AG09319 (cell line): ENCODE measurements at regions not wholly inside any gene's neighbourhood (a gene's known extent, or its start where the extent isn't known, plus 50 kb on each side); places are given as distances from the start of the nearest gene placed in this dataset.
A peak's percentile ranks its signal among the peaks of the same experiment; 100 is the strongest.

Source experiments
- DNase-seq: peaks from one replicate; pipeline ENCODE4 v3.0.0-alpha.2; 2010; ENCODE audit warnings: low read depth; ENCODE audit errors: extremely low read depth
- TF ChIP-seq, protein P1 (sequence below): IDR thresholded peaks from 2 replicates; pipeline ENCODE4 v1.5.1; 2011; ENCODE audit warnings: low read depth, mild to moderate bottlenecking, inconsistent platforms, low read length, moderate library complexity

DNA sequence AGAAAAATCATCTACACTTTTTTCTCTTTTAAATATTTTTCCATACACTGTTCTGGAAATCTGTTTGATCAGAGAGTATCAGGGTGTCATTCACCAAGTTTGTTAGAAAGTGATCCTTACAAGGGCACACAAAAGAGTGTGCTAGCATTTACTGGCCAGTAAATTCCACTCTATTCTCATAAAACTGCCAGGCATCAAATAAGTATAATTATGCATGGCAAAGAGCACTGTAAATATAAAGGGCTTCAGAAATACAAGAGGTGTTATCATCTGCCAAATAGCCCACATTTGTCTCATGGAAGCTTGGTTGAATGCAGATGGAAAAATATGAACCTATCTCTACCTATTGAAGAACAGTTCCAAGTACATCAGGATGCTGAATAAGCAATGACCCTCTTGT, 847.3 kb upstream of the ACVR2A start:
- TF ChIP-seq, protein P1, sequence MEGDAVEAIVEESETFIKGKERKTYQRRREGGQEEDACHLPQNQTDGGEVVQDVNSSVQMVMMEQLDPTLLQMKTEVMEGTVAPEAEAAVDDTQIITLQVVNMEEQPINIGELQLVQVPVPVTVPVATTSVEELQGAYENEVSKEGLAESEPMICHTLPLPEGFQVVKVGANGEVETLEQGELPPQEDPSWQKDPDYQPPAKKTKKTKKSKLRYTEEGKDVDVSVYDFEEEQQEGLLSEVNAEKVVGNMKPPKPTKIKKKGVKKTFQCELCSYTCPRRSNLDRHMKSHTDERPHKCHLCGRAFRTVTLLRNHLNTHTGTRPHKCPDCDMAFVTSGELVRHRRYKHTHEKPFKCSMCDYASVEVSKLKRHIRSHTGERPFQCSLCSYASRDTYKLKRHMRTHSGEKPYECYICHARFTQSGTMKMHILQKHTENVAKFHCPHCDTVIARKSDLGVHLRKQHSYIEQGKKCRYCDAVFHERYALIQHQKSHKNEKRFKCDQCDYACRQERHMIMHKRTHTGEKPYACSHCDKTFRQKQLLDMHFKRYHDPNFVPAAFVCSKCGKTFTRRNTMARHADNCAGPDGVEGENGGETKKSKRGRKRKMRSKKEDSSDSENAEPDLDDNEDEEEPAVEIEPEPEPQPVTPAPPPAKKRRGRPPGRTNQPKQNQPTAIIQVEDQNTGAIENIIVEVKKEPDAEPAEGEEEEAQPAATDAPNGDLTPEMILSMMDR = no peak
- DNase-seq = no peak

DNA sequence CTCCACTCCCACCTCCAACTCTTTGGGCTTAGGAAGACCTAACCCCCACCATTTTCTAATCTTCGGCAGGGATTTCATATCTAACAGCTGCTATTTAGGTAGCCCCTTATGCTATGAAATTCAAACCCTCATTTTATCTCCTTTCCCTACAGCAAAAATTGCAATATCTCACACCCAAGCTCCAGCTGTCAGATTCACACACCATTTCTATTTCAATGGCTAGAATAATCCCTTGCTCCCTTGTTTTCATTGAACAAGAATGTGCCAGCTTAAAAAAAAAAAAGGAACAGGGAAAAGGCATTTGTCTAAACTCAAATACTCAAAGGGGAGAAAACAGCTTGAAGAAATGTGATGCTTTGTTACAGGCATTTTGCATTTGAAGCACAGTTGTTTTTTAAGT, 850.6 kb upstream of the ACVR2A start:
- TF ChIP-seq, protein P1 = no peak
- no peak for DNase-seq

DNA sequence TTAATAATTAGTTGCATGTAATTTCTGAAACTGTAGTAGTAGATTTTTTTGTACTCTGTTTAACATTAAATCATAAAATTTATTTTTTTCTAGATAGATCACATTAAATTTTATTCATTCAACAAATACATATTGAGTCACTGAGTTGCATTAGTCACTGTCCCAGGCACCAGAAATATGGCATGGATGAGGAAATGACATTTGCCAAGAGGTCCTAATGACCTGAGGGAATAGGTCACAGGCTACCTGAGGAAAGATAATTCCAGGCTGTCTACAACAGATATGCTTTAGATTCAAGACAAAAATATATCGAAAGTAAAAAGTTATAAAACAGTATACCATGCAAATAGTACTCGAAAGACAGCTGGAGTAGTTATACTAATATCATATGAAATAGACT, 852.4 kb upstream of the ACVR2A start:
- DNase-seq = no peak
- TF ChIP-seq, protein P1 = no peak

DNA sequence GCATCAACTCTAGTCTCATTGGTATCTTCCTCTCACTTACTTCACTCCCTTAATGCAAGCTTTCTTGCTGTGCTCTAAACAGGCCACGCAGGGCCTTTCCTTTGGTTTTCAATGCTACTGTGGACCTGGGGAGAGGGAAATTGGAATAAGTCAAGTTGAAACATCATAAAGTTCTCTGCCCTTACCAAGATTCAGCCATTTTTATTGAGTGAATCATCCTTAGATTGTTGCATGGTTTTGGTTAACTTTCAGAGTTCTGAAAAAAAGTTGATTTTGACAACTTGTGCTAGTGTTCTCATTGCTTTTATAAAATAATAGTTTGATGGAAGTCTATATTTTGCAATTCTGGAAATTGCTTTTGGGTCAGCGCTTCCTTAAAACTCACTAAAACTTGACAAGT, 852.8 kb upstream of the ACVR2A start:
- no peak for DNase-seq
- TF ChIP-seq, protein P1 = no peak

DNA sequence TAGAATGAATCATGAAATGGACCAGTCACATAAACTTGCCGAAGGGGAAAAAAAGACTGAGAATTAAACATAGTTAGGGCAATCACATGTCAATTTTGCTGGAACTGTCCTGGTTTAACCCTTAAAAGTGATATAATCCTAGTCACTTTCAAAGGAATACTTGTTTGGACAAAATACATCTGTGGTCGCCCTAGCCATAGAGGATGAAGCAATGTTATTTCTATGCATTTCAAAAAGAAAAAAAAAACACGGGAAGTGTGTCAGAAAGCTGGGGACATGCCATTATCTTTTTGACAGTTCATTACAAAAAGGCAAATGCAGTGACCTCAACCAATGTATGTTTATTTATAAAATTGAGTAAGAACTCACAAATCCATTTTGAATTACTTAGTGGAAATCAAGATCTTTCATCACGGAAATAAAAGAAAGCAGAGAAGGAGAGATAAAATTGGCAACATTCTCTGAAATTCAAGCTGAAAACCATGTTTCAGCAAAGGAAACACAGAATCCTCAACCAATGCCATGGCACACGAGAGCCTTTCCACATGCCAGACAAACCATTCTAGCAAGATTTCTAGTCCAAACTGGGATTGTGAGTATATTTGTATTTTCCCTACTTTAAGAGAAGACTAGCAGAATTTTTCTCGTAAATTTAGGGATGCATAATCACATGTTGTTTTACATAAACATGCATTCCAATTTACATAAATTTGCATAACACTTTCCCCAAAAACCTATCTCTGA, 854.3 kb upstream of the ACVR2A start:
- TF ChIP-seq, protein P1 = no peak
- peak; percentile 84 for DNase-seq

DNA sequence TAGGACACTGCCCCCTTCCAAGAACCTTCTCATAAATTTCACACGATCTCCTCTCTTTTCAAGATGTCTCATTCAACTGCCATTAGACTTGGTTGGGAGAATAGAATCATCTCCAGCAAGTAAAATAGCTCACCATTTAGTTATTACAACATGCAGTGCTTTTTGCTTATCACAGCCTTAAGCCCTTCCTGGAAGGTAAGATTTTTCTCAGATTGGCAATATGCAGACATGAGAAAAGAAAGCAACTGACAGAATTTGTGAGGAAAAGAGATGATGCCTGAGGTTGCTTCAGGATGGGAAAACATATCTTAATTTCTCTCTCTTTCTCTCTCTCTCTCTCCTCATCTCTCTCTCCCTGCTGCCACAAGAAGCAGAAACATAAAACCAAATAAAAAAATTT, 855.1 kb upstream of the ACVR2A start:
- TF ChIP-seq, protein P1 = no peak
- DNase-seq = no peak

DNA sequence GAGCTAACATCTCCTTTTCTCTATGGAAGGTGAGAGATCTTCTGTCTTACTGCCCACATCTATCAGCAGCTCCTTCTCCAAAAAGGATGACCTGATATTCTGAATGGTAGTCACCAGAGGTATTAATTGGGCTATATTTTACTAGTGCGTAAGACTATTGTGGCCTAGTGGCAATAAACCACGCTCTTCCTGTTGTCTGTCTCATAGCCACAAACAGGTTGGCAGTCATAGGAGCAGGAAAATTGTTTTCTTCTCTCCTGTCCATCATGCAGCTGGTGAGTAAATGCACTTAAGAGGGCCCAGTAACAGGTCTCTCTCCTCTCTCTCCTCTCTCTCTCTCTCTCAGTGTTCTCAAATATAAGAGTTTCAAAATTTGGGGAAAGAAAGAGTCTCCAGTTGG, 856.8 kb upstream of the ACVR2A start:
- no peak for DNase-seq
- TF ChIP-seq, protein P1 = no peak
